GM21528 (cell line): ENCODE measurements at regions not wholly inside any gene's neighbourhood (a gene's known extent, or its start where the extent isn't known, plus 50 kb on each side); places are given as distances from the start of the nearest gene placed in this dataset.

Experiments
- ATAC-seq: cut with Tn5 transposase; IDR thresholded peaks from one replicate; pipeline ENCODE4 v1.9.1; 2021; ENCODE audit warnings: mild to moderate bottlenecking, moderate library complexity; ENCODE audit not compliant: unreplicated experiment, low FRiP score

DNA sequence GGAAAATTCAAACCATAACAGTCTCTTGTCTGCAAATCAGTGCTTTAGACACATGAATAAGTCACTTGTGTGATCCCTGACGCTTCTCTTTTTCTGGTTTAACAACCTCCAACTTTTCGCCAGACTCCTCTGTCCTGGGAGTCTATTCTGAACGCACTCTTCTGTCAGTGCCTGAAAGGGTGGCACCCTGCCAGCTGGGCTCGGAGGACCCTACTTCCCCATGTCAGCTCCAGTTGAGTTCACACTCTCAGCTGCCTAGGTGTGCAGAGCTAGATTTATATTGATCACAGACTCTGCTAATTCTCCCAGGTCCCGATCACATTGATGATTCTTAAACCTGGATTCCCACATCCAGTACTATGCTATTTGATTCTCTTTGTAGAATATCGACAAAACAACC, 649.1 kb downstream of the BNC2 start:
- no peak for ATAC-seq

DNA sequence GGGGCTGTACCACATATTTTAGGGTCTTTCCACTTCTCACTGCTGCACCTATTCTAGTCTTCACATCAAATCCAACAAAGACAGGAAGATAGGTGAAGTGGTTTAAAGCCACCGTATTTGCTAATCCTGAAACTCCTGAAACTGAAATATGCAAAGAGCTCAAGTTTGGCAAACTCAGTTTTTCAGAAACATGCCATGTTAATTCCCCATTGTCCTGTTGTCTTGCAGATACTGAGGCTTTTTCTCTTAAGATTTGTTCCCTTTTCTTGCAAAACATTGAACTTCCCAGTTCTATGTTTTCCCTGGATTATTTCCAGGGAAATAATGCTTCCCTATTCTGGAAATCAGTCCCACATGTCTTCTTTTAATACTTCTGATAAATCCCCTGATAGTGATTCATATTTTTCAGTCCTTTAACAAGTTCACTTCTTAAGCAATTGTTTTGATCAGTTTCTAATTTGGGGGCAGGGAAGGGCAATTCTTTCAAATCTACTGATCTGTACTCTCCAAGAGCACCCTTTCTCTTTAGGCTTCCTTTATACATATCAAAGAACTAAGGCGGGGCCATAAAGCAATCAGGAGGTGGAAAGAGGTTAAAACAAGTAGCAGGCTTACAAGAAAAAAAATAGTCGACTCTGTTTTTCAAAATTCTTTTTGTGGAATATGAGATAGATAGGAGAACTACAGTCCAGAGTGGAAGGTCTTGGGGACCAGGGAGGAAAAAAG, 648.5 kb downstream of the BNC2 start:
- no peak for ATAC-seq

DNA sequence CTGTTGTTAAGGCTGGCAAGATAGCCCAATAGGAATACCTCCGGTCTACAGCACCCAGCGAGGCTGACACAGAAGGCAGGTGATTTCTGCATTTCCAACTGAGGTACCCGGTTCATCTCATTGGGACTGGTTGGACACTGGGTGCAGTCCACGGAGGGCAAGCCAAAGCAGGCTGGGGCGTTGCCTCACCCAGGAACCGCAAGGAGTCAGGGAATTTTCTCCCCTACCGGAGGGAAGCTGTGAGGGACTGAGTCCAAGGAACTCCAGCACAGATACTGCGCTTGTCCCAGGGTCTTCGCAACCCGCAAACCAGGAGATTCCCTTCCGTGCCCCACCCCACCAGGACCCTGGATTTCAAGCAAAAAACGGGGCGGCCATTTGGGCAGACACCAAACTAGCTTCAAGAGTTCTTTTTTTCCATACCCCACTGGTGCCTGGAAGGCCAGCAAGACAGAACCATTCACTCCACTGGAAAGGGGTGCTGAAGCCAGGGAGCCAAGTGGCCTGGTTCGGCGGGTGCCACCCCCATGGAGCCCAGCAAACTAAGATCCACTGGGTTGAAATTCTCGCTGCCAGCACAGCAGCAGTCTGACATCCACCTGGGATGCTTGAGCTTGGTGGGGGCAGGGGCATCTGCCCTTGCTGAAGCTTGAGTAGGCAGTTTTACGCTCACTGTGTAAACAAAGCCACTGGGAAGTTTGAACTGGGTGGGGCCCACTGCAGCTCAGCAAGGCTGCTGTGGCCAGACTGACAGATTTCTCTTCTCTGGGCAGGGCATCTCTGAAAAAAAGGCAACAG, 647.2 kb downstream of the BNC2 start:
- no peak for ATAC-seq

DNA sequence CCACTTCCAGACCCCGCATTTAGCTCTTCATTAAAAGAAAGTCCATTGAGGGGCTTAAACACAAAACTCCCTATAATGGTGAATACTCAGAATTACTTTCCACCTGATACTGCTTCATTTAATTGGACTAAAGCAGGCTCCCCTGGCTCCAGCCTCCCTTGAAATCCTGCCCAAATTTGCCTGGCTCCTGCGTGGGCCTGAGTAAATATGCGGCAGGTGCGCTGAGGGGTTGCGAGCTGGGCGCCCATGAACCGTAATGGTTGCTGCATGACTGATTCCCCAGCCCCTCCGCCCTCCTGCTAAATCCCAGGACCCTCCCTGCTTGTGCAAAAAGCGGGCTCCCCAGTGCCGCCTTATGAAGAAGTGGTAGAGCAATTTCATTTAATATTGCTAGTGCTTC, 639.7 kb downstream of the BNC2 start:
- ATAC-seq = no peak

DNA sequence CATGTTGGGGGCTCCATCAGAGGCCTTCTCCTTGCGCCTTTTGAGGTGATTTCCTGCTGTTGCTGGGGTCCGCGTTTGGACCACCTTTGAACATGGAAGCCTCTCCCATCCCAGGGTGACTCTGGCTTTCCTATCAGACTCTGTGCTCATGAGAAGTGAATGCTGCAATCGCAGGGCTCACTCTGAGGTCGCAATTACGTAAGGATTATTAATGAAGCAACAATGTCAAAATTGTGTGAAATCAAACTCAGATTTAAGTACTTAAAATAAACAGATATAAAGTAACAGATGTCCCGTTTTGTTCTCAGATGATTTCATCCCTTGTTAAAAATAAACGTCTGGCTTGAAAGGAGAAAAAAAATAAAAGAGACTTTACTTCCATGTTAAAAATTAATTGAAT, 634.2 kb downstream of the BNC2 start:
- no peak for ATAC-seq

DNA sequence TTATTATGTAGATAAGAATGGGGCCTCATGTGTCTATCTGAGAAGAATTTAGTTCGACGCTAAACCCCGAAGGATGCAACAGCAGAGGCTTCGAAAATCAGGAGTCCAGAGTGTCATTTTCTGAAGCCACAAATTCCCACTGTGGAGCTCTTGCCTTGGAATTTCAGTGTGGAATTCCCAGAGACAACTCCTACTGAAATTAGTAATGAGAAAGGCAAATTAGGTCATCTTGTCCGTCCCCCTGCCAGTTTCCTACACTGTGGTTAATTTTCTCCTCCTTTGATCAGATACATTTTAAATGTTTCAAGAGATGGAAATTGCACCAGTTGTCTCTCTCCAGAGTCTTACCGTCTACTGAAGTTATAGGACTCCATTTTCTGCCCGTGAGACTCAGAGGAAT, 633.6 kb downstream of the BNC2 start:
- no peak for ATAC-seq

DNA sequence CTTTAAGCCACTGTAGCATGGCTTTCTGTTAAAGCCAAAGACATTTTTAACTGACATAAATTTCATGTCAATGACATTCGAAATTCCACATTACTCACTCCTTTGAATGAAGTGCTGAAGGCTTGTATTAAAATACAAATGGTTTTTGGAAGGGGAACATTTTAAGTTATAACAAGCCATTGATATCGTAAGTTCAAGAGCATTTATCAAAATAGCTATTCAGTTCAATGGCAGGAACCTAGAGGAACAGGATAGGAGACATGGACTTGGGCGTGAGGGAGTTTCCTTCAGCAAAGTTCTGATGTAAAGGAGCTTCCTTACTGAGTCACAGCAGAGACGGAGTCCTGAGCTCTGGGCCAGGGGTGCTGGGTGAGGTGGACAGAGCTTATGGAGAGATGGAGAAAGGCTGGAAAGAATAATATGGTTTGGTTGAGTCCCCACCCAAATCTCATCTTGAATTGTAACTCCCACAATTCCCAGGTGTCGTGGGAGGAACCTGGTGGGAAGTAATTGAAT, 631.8 kb downstream of the BNC2 start:
- ATAC-seq = no peak

DNA sequence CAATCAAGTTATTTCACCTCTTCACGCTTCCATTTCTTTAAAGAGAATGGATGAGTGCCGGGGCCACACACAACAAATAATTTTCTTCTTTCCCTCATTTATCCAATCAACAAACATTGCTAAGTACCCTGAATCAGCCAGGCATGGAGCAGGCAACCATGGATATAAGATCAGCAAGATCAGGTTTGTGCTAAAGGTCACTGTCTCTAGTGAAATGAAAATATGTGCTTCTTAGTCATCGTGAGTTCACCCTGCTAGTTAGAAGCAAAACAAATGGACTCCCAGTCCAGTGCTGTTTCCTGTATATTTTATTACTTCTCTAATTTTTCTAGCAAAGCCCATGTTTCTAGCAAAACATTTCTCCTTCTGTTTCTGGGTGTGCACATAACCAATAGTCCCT, 629.2 kb downstream of the BNC2 start:
- ATAC-seq = no peak

DNA sequence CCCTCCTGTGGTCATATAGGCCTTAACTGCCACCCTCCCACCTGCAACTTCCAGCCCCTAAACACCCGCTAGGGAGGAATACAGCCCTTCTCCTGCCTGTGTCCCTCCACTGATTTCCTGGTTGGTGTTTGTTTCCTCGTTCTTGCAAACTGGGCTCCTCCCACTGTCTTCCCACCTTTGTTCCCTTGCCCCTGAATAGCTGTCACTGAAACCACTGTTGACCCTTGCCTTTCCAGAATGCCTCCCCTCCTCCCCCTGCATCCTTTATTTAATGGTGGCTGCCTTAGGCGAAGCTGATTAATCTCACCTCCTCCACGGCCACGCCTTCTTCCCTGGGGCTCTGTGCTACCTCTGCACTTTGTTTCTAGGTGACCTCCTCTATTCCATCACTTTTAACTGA, 626.7 kb downstream of the BNC2 start:
- ATAC-seq = no peak

DNA sequence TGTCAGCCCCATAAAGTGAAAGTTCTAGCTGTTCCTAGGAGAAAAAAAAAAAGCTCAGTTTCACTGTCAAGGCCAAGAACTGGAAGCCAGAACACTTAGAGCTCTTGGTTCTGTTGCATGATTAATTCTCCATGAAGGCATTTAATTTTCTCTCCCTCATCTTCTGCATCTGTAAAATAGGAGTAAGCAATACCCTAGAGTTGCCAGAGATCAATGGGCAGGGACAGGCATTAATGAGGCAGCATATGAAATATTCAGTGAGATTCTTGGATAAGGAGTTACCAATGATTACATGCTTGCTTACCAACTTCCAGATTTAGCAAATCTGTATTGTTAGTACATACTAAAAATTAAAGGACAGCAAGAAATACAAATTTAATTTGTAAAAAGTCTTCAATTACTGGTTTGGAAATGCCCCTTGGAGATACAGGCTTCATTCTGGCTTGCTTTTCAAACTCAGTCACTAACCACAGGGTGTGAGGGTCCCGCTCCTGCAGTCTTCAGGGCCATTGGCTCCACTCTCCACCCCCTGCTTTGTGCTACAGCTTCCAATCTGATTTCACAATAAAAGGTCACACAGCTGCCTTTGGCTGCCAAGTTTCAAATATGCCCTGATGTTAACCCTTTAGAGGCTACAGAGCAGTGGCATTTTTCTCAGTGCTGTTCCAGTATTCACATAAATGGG, 624.6 kb downstream of the BNC2 start:
- ATAC-seq = no peak

DNA sequence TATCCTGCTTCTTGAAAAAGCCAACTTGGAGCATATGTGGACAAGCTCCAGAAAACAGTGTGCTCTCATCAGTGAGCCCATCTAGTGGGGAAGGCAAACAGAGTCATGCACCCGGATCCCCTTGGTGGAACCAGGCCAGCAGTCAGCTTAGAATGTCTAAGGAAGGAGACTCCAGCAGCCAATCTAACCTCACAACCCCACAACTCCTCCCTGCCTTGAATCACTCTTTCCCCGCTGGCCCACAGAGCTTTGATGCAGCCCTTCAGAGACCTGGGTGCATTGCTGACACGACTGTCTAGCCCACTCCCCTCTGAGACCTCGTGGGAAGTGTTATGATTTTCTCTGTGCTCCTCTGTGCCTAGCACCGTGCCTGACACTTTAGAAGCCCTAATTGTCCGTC, 623.7 kb downstream of the BNC2 start:
- no peak for ATAC-seq

DNA sequence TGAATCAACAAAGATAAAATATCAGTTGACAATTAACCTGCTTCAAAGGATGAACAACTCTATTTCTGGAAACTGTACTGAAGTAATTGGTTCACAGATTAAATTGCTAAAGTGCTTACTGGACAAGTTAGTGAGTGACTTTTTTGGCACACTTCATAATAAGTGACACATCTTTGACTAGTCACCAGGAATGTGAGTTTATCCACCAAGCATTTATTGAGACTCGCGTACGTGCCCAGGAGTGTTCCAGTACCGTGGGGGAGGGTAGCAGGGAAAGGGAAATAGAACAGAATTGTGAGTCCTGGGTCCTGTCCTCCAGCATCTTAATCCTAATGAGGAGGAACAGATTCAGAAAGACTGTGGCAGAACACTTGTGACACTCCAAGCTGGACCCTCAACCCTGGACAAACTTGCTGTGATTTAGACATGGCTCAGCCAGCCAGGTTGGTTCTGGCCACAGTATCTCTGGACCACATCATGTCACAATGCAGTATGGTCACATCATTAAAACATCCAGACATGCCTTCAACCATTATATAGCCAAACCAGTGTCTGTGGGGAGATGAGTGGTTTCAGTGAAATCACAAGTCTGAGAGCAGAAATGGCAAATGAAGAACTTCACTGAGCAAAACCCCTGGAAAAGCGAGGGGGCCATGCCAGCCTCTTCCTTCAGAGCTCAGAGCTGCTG, 623.1 kb downstream of the BNC2 start:
- ATAC-seq = no peak

DNA sequence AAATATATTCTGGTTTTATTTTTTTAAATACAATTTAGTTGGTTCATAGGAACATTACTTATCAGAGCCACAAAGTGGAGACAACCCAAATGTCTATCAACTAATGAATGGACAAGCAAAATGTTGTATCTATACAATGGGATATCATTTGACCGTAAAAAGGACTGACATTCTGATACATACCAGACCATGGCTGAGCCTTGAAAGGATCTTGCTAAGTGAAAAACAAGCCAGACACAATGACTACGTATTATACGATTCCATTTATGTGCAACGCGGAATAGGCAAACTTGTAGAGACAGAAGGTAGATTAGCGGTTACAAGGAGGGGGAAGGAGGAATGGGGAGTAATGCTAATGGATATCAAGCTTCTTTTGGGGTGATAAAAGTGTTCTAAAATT, 621.6 kb downstream of the BNC2 start:
- no peak for ATAC-seq

DNA sequence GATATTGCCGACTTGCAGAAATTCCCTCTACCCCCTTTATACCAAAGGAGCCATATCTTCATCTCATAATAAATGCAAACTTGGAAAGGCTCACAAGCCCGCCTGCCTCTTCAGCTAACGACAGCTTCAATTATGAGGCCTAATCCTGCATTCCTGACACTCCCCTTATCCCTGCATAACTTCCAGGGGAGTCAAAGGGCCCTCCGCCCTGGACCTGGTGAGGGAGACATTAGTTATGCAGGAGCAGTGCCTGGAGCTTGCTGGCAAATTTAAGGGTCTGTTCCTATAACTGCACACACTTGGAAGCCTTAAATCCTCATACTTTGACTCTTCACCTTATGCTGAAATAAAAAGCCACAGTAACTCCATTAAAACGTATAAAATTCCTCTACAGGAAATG, 617.9 kb downstream of the BNC2 start:
- ATAC-seq = no peak

DNA sequence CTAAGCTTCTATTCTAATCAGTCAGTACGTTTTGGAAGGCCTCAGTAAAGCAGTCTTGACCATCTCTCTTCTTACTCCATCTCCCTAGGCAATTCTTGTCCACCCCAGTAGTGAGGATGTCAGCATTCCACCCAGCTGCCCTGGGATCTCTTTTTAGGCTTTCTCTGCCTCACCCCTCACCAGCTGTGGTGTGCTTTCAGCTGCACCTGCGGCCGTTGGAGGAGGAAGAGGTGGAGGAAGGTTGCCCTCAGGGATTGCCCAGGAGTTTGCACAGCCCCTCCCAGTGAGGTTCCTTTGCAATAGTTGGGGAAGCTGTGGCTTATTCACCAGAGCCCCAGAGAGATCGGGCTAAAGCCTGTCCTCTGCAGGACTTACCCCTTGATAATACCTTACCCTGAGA, 615.8 kb downstream of the BNC2 start:
- ATAC-seq = no peak

DNA sequence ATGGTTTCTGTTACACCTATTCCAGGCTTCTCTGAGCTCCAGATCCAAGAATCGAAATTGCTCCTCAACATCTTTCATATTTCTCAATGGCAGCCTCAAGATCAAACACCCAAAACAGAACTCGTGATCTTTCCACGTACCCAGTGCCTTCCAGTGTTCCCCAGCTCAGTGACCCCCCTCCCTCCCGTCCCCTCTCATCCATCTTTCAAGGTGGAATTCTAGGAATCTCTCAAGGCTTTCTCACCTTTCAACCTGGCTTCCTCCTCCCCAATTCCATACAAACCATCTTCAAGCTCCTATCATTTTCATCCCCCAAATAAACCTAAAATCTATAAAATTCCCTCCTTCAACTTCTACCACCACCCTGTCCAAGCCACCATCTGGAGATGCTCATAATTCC, 615.3 kb downstream of the BNC2 start:
- ATAC-seq = no peak

DNA sequence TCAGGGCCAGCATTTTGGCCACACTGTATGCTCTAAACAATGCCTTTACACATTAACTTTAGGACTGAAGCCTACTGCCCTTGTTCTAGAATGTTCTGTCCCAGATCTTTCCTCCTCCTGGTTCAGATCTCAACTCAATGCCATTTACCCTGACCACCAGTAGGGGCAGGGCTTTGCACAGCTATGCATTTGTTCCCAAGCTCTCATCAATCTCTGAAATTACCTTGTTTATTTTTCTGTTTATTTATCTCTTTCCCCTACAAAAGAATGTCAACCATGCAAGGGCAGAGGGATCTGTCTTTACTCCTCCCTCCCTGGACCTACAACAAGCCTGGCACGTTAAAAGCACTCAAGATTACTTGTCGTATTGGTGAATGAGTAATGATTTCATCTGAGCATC, 612.9 kb downstream of the BNC2 start:
- ATAC-seq = no peak

DNA sequence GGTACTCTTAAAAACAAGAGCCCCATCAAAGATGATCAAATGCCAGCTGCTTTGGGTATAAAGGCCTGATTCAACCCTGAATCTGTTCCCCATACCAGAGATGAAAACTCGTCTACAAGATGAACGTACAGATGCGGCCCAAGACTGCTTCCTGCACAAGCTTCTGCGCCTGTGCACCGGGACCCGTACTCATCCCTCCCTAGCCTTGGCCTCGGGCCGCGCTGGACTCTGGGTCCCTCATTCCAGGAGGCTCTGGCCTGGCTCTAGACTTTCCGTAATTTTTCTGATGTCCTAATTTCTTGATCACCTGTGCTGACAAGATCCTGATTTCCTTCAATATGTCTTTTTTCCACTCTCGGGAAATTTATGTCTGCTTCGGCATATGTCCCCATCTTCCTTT, 612.3 kb downstream of the BNC2 start:
- ATAC-seq = no peak

DNA sequence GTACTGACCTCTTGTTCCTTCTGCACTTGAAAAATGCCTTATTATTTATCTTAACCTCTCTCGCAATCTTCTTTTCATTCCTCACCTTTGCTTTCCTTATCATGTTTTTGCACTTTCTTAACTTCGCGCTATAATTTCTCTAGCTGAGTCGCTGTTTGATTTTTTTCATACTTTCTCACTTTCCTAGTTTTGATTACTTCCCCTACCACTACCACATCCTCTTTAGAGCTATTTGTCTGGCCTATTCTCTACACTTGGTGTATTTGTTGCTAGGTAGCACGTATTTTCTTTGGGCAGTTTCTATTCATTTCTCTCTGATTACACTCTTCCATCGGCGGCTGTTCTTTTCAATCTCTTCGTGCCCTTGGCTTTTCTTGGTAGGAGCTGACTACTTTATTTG, 611.8 kb downstream of the BNC2 start:
- ATAC-seq = no peak

DNA sequence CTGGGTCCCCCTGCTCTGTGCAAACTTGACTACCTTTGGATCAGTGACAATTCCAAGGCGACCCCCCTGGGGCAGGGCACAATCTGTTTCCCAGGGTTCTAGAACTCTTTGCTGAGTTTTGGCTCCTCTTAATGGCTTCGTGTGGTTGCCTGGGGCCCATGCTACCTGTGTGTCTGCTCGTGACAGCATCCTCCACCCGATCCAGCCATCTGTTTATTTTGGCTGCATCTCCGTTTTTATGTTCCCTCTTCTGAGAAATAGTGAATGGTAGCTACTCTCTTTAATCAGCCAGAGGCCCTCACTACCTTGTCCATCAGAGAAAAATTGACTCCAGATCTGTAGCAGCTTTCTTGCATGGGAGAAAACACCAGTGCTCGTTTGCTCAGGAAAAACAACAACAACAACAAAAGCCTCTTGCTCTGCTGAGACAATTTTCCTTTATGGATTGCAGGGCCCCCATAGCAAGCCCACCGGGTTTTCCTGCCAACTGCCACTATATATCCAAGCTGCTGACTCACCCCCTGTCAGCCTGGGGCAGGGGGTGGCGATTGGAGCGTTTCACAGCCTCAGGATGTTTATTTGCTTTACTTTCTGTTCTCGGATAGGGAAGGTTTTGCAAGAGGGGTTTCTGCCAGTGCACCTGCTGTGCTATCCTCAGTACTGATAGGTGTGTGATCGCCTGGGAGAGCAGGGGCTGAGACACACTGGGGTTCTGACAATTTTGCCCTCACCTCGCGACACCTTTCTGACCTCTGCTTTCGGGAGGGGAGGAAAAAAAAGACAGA, 607.8 kb downstream of the BNC2 start:
- no peak for ATAC-seq
